PFSK-1 (cell line): ENCODE measurements at regions not wholly inside any gene's neighbourhood (a gene's known extent, or its start where the extent isn't known, plus 50 kb on each side); places are given as distances from the start of the nearest gene placed in this dataset.

Experiments
- POLR2AphosphoS5 ChIP-seq: IDR thresholded peaks from 2 replicates; pipeline ENCODE4 v1.6.1; 2012; ENCODE audit warnings: low read depth, mild to moderate bottlenecking, control low read depth, low read length, moderate library complexity
- SIN3A ChIP-seq: IDR thresholded peaks from 2 replicates; pipeline ENCODE4 v1.6.1; 2012; ENCODE audit warnings: mild to moderate bottlenecking, low read length, moderate library complexity, borderline replicate concordance; ENCODE audit not compliant: insufficient read depth
- TAF1 ChIP-seq: IDR thresholded peaks from 2 replicates; pipeline ENCODE4 v1.6.1; 2012; ENCODE audit warnings: low read length, control low read depth, borderline replicate concordance; ENCODE audit not compliant: insufficient read depth
- TF ChIP-seq, protein P1 (sequence below), 2 experiments: IDR thresholded peaks; 2 replicates each; pipeline versions ENCODE4 v1.6.1 to v1.8.0; 2011 to 2012; ENCODE audit warnings: low read depth in 2 of 2, low read length in 2 of 2, control low read depth in 1 of 2, inconsistent platforms in 1 of 2, mild to moderate bottlenecking in 1 of 2, moderate library complexity in 1 of 2; ENCODE audit not compliant: insufficient read depth in 1 of 2

DNA sequence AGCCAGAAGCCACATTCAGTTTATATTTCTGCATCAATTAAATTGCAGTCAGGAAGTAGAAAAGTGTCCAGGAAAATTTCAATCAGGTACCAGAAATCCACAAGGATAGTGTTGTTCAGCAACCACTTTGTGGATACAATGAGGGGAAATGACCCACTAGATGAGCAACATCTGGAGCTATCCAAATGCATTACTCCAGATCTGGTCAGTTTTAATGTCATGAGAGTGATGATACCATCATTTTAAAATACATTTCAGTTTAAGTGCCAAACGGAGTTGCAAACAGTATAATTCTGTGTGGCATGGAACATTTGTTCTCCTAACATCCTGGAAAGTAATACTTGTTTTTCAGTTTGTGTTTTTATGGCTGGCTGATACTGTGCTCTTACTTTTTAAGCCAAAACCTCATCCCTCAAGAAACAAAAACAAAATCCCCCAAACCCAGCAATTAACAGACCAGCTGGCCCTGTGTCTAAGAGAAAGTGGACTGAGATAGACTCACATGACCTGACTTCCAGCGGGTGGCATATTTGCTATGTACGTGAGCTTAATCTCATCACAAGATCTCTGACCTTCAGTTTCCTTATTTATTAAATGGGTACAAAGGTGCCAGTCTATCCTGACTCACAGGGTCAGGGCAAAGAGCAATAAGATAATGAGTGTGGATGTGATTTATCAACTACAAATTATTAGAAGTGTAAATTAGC is 58.8 kb upstream of the CNKSR3 start:
- TF ChIP-seq, protein P1, sequence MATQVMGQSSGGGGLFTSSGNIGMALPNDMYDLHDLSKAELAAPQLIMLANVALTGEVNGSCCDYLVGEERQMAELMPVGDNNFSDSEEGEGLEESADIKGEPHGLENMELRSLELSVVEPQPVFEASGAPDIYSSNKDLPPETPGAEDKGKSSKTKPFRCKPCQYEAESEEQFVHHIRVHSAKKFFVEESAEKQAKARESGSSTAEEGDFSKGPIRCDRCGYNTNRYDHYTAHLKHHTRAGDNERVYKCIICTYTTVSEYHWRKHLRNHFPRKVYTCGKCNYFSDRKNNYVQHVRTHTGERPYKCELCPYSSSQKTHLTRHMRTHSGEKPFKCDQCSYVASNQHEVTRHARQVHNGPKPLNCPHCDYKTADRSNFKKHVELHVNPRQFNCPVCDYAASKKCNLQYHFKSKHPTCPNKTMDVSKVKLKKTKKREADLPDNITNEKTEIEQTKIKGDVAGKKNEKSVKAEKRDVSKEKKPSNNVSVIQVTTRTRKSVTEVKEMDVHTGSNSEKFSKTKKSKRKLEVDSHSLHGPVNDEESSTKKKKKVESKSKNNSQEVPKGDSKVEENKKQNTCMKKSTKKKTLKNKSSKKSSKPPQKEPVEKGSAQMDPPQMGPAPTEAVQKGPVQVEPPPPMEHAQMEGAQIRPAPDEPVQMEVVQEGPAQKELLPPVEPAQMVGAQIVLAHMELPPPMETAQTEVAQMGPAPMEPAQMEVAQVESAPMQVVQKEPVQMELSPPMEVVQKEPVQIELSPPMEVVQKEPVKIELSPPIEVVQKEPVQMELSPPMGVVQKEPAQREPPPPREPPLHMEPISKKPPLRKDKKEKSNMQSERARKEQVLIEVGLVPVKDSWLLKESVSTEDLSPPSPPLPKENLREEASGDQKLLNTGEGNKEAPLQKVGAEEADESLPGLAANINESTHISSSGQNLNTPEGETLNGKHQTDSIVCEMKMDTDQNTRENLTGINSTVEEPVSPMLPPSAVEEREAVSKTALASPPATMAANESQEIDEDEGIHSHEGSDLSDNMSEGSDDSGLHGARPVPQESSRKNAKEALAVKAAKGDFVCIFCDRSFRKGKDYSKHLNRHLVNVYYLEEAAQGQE (IDR thresholded peaks at IDR 0.05; ENCODE audit: insufficient read depth in 1 of 2, low read depth in 2 of 2, low read length in 2 of 2), result 0 out of 4 replicates have a peak, but pooled peaks of 1 of the 2 experiments have one; percentile 14
- TF ChIP-seq TAF1, result no peak
- no peak for TF ChIP-seq POLR2AphosphoS5
- TF ChIP-seq SIN3A, result no peak
